ENCODE measurements at regions not wholly inside any gene's neighbourhood (a gene's known extent, or its start where the extent isn't known, plus 50 kb on each side); places are given as distances from the start of the nearest gene placed in this dataset.

DNA sequence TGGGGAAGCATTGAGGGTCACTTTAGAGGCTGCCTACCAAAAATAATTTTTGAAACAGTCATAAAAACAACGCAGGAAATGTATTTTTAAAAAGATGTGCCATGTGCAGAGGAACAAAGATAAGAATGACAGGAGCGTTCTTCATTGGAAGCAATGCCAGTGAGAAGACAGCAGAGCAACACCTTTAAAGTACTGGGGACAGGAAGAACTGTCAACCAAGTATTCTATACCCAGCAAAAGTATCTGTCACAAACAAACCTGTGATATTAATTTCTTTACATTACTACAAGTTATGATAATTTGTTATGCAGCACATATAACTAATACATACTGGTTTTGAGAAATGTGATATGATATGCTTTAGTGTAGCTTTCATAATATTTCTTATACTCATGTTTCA is 675.6 kb downstream of the IRX1 start:
- DNase-seq (ENCODE audit: low read depth, low spot score) = no peak
- TF ChIP-seq, protein P1, sequence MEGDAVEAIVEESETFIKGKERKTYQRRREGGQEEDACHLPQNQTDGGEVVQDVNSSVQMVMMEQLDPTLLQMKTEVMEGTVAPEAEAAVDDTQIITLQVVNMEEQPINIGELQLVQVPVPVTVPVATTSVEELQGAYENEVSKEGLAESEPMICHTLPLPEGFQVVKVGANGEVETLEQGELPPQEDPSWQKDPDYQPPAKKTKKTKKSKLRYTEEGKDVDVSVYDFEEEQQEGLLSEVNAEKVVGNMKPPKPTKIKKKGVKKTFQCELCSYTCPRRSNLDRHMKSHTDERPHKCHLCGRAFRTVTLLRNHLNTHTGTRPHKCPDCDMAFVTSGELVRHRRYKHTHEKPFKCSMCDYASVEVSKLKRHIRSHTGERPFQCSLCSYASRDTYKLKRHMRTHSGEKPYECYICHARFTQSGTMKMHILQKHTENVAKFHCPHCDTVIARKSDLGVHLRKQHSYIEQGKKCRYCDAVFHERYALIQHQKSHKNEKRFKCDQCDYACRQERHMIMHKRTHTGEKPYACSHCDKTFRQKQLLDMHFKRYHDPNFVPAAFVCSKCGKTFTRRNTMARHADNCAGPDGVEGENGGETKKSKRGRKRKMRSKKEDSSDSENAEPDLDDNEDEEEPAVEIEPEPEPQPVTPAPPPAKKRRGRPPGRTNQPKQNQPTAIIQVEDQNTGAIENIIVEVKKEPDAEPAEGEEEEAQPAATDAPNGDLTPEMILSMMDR (IDR thresholded peaks at IDR 0.05; ENCODE audit: low read depth, low read length) = no peak
- in situ Hi-C loops (cut with HindIII; ENCODE audit: low sequenced_read_pairs) = no loop called here
- H3K4me3 ChIP-seq (ENCODE audit: low read depth, low read length) = no peak overlapping the region

DNA sequence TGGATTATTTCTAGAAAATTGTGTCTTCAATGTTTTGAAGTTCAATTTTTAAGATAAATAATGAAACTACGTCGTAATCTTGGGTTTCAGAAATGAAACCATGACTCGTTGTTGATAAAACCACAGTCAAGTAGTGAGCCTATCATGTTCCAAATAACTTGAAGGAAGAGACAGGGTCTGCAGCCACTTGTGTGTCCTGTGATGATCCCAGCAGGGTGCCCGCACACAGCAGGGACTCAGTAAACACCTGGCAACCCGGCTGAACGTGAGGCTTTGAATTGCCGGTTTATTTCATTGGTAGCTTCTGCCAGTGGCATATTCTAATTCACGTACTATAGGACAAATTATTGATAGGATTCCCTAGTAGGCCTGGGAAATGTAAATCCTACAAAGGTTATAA is 679.6 kb downstream of the IRX1 start:
- no peak for DNase-seq (ENCODE audit: low read depth, low spot score)
- no peak overlapping the region for H3K4me3 ChIP-seq (ENCODE audit: low read depth, low read length)
- in situ Hi-C loops (cut with HindIII; ENCODE audit: low sequenced_read_pairs) = no loop called here
- TF ChIP-seq, protein P1 (IDR thresholded peaks at IDR 0.05; ENCODE audit: low read depth, low read length) = no peak

DNA sequence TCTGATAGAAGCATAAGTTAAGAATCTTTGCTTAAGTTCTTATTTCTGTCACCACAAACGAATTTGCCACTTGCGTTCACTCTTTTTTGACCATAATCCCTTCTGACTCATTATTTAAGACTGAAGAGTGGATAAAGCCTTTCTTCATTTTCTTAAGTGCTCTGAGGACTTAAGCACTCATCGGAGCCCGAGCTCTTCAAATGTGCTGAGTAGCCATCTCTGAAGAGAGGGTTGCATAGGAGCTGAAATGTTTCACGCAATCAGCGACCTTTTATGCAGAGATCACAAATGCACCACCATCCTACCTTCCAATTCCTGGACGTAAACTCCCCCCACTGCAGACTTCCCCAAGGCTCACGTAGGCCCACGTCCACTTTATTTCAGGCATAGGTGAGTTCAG is 699.2 kb downstream of the IRX1 start:
- in situ Hi-C loops (cut with HindIII; ENCODE audit: low sequenced_read_pairs) = no loop called here
- TF ChIP-seq, protein P1 (IDR thresholded peaks at IDR 0.05; ENCODE audit: low read depth, low read length) = no peak
- no peak overlapping the region for H3K4me3 ChIP-seq (ENCODE audit: low read depth, low read length)
- no peak for DNase-seq (ENCODE audit: low read depth, low spot score)

DNA sequence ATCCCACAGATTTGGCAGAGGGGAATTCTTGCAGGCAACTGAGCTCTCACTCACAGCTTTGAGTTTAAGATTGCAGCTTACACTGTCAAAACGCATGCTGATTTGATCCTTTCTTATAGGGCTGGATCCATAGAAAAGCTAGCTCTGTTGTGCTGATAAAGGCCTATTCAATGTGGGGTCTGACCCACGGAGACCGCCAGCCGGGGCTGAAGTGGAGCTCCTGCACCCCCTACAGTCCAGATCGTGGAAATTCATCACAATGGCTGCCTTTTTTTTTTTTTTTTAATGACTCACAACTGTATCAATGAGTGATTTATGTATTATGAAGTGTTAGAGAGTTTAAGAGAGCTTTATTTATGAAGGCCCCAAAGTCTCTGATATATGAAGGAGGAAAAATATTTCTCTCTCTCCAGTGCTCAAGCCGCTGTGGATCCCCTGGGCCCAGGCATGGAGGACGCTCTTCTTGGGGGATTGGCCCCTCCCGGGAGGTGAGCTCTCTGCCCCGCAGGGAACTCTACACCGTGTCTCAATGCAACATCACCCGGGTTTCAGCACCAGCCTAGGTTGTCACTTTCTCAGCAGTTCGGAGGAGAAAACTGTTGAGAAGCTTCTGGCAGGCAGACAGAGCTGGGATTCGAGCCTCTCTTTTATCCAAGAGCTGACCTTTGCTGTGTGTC is 700.2 kb downstream of the IRX1 start:
- no peak overlapping the region for H3K4me3 ChIP-seq (ENCODE audit: low read depth, low read length)
- DNase-seq (ENCODE audit: low read depth, low spot score) = no peak
- in situ Hi-C loops (cut with HindIII; ENCODE audit: low sequenced_read_pairs) = no loop called here
- TF ChIP-seq, protein P1 (IDR thresholded peaks at IDR 0.05; ENCODE audit: low read depth, low read length) = no peak

DNA sequence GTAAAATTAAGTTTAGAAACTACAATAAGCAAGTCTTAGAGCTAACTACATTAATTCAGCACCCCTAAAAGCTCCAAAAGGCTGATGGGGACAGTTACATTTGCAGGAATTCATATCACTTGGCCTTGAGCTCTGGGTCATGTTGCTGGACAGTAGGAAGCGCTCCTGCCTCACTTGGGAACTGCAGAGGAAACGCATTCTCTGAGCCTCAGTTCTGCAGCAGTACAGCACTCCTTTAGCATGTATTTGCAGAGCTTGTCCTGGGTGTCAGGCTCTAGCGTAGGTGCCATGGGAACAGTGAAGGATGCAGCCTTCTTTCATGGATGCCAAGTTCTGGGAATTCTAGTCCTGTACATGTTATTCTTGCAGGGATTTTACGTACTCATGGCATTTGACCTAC is 710.4 kb downstream of the IRX1 start:
- in situ Hi-C loops (cut with HindIII; ENCODE audit: low sequenced_read_pairs) = no loop called here
- TF ChIP-seq, protein P1 (IDR thresholded peaks at IDR 0.05; ENCODE audit: low read depth, low read length) = no peak
- DNase-seq (ENCODE audit: low read depth, low spot score) = no peak
- H3K4me3 ChIP-seq (ENCODE audit: low read depth, low read length) = no peak overlapping the region

DNA sequence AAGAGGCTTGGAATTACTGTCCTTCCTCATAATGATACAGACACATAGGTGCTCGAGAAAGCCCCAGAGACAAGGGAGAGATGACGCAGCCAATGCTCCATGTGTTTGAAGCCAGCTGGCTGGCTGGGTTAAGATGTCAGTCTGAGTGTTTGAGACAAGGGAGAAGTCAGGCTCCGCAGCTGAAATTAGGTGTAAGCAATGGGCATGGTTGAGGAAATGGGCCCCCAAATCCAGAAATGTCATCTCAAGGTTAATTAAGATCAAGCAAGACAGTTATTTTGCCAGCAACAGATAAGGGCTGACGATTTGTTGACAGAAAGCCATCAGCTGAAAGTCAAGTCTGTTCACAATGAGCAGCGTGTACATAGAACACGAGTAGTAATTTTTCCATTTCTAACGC is 713.4 kb downstream of the IRX1 start:
- no peak for DNase-seq (ENCODE audit: low read depth, low spot score)
- H3K4me3 ChIP-seq (ENCODE audit: low read depth, low read length) = no peak overlapping the region
- in situ Hi-C loops (cut with HindIII; ENCODE audit: low sequenced_read_pairs) = no loop called here
- TF ChIP-seq, protein P1 (IDR thresholded peaks at IDR 0.05; ENCODE audit: low read depth, low read length) = no peak

Data from astrocyte of the spinal cord (primary cell).